Activated naive CD8-positive, alpha-beta T cell treated with anti-CD3 and anti-CD28 coated beads for 36 hours (primary cell): ENCODE measurements at regions not wholly inside any gene's neighbourhood (a gene's known extent, or its start where the extent isn't known, plus 50 kb on each side); places are given as distances from the start of the nearest gene placed in this dataset.
"Not testable (repeated sequence)": the region's sequence is repeated elsewhere in the genome, so short reads cannot be mapped to it uniquely, and the experiment has no call there.

Source experiments
- DNase-seq: peaks from one replicate; pipeline ENCODE4 v3.0.0; 2021
- H3K27ac Mint-ChIP-seq: one replicate; pipeline ENCODE4 v1.8.0; 2022; ENCODE audit warnings: mild to moderate bottlenecking, moderate library complexity, mixed read lengths
- H3K27me3 Mint-ChIP-seq: one replicate; pipeline ENCODE4 v1.8.0; 2022; ENCODE audit warnings: mild to moderate bottlenecking, mixed read lengths
- H3K36me3 Mint-ChIP-seq: one replicate; pipeline ENCODE4 v1.8.0; 2021; ENCODE audit warnings: mild to moderate bottlenecking, mixed read lengths
- H3K4me1 Mint-ChIP-seq: one replicate; pipeline ENCODE4 v1.8.0; 2021; ENCODE audit warnings: mixed read lengths
- H3K4me3 Mint-ChIP-seq: one replicate; pipeline ENCODE4 v1.8.0; 2022; ENCODE audit warnings: mild to moderate bottlenecking, moderate library complexity, mixed read lengths
- H3K9me3 Mint-ChIP-seq: one replicate; pipeline ENCODE4 v1.8.0; 2022; ENCODE audit warnings: mixed read lengths

- Mint-ChIP-seq H3K36me3 (no peaks in the 10 kb centered on the region), H3K27ac (no peak overlapping the region), H3K4me1 (no peaks in the 10 kb centered on the region), H3K27me3 (no peaks in the 10 kb centered on the region), H3K4me3 (no peak overlapping the region), H3K9me3 (peaks cover 2% of the 10 kb centered on the region)
- DNase-seq: no peak
These were observed 1071.9 kb upstream of the TMPRSS15 start for GRCh38 chr21:19475525-19475924.

- H3K4me3 Mint-ChIP-seq: no peak overlapping the region
- no peaks in the 10 kb centered on the region for H3K36me3 Mint-ChIP-seq
- no peak overlapping the region for H3K27ac Mint-ChIP-seq
- no peak for DNase-seq
- H3K9me3 Mint-ChIP-seq: no peaks in the 10 kb centered on the region
- no peaks in the 10 kb centered on the region for H3K4me1 Mint-ChIP-seq
- no peaks in the 10 kb centered on the region for H3K27me3 Mint-ChIP-seq
These were observed 1086.3 kb upstream of the TMPRSS15 start for GRCh38 chr21:19489930-19490329.

- Mint-ChIP-seq H3K27me3 (no peaks in the 10 kb centered on the region), H3K27ac (no peak overlapping the region), H3K4me3 (no peak overlapping the region), H3K9me3 (no peaks in the 10 kb centered on the region), H3K4me1 (no peaks in the 10 kb centered on the region), H3K36me3 (no peaks in the 10 kb centered on the region)
- DNase-seq: no peak
These were observed 1086.9 kb upstream of the TMPRSS15 start for GRCh38 chr21:19490481-19490880.

GRCh38 chr21:19493437-19494241 is 1090.1 kb upstream of the TMPRSS15 start:
- not testable (repeated sequence) for H3K27me3 Mint-ChIP-seq, H3K27ac Mint-ChIP-seq, H3K36me3 Mint-ChIP-seq, H3K4me3 Mint-ChIP-seq, H3K4me1 Mint-ChIP-seq, H3K9me3 Mint-ChIP-seq, DNase-seq

- no peak for DNase-seq
- Mint-ChIP-seq H3K36me3 (no peaks in the 10 kb centered on the region), H3K4me1 (no peaks in the 10 kb centered on the region)
These were observed 1097.5 kb upstream of the TMPRSS15 start for GRCh38 chr21:19501115-19501514.

GRCh38 chr21:19507682-19508260 is 1104.2 kb upstream of the TMPRSS15 start:
- Mint-ChIP-seq H3K9me3 (peaks cover 12% of the 10 kb centered on the region), H3K27me3 (no peaks in the 10 kb centered on the region), H3K27ac (no peak overlapping the region), H3K4me1 (no peaks in the 10 kb centered on the region), H3K36me3 (no peaks in the 10 kb centered on the region), H3K4me3 (no peak overlapping the region)
- DNase-seq: no peak

More at GRCh38 chr21:19501115-19501514, 1097.5 kb upstream of the TMPRSS15 start:
- no peaks in the 10 kb centered on the region for H3K27me3 Mint-ChIP-seq
- no peak overlapping the region for H3K27ac Mint-ChIP-seq
- H3K9me3 Mint-ChIP-seq: peaks cover 3% of the 10 kb centered on the region
- no peak overlapping the region for H3K4me3 Mint-ChIP-seq

GRCh38 chr21:19508442-19508841 is 1104.9 kb upstream of the TMPRSS15 start:
- H3K27ac Mint-ChIP-seq: no peak overlapping the region
- peaks cover 10% of the 10 kb centered on the region for H3K9me3 Mint-ChIP-seq
- no peaks in the 10 kb centered on the region for H3K36me3 Mint-ChIP-seq
- H3K4me1 Mint-ChIP-seq: no peaks in the 10 kb centered on the region
- no peak overlapping the region for H3K4me3 Mint-ChIP-seq
- no peak for DNase-seq
- H3K27me3 Mint-ChIP-seq: no peaks in the 10 kb centered on the region

GRCh38 chr21:19508844-19509243 is 1105.3 kb upstream of the TMPRSS15 start:
- DNase-seq: no peak
- Mint-ChIP-seq H3K4me3 (no peak overlapping the region), H3K27me3 (no peaks in the 10 kb centered on the region), H3K36me3 (no peaks in the 10 kb centered on the region), H3K4me1 (no peaks in the 10 kb centered on the region), H3K9me3 (peaks cover 10% of the 10 kb centered on the region), H3K27ac (no peak overlapping the region)

GRCh38 chr21:19510057-19510456 is 1106.5 kb upstream of the TMPRSS15 start:
- Mint-ChIP-seq H3K9me3 (peaks cover 11% of the 10 kb centered on the region), H3K27ac (no peak overlapping the region), H3K4me3 (no peak overlapping the region), H3K27me3 (no peaks in the 10 kb centered on the region), H3K4me1 (no peaks in the 10 kb centered on the region), H3K36me3 (no peaks in the 10 kb centered on the region)
- DNase-seq: no peak

GRCh38 chr21:19510653-19511052 is 1107.1 kb upstream of the TMPRSS15 start:
- Mint-ChIP-seq H3K36me3 (no peaks in the 10 kb centered on the region), H3K4me3 (no peak overlapping the region), H3K4me1 (no peaks in the 10 kb centered on the region), H3K27ac (no peak overlapping the region), H3K9me3 (peaks cover 12% of the 10 kb centered on the region), H3K27me3 (no peaks in the 10 kb centered on the region)
- DNase-seq: no peak

- H3K27me3 Mint-ChIP-seq: no peaks in the 10 kb centered on the region
- H3K4me3 Mint-ChIP-seq: no peak overlapping the region
- DNase-seq: no peak
- no peaks in the 10 kb centered on the region for H3K36me3 Mint-ChIP-seq
- H3K9me3 Mint-ChIP-seq: peaks cover 2% of the 10 kb centered on the region
- H3K4me1 Mint-ChIP-seq: no peaks in the 10 kb centered on the region
- no peak overlapping the region for H3K27ac Mint-ChIP-seq
These were observed 1118.8 kb upstream of the TMPRSS15 start for GRCh38 chr21:19522381-19522780.

GRCh38 chr21:19523061-19523460 is 1119.5 kb upstream of the TMPRSS15 start:
- peaks cover 2% of the 10 kb centered on the region for H3K9me3 Mint-ChIP-seq
- H3K27ac Mint-ChIP-seq: no peak overlapping the region

GRCh38 chr21:19523746-19524145 is 1120.2 kb upstream of the TMPRSS15 start:
- Mint-ChIP-seq H3K27me3 (no peaks in the 10 kb centered on the region), H3K4me3 (no peak overlapping the region), H3K36me3 (no peaks in the 10 kb centered on the region), H3K9me3 (peaks cover 2% of the 10 kb centered on the region), H3K27ac (no peak overlapping the region), H3K4me1 (no peaks in the 10 kb centered on the region)
- DNase-seq: no peak

More at GRCh38 chr21:19523061-19523460, 1119.5 kb upstream of the TMPRSS15 start:
- Mint-ChIP-seq H3K27me3 (no peaks in the 10 kb centered on the region), H3K4me3 (no peak overlapping the region), H3K36me3 (no peaks in the 10 kb centered on the region), H3K4me1 (no peaks in the 10 kb centered on the region)
- no peak for DNase-seq

GRCh38 chr21:19529031-19529430 is 1125.4 kb upstream of the TMPRSS15 start:
- H3K27me3 Mint-ChIP-seq: no peaks in the 10 kb centered on the region
- no peak for DNase-seq
- no peaks in the 10 kb centered on the region for H3K36me3 Mint-ChIP-seq
- H3K4me1 Mint-ChIP-seq: no peaks in the 10 kb centered on the region
- H3K9me3 Mint-ChIP-seq: peaks cover 2% of the 10 kb centered on the region
- H3K4me3 Mint-ChIP-seq: no peak overlapping the region
- H3K27ac Mint-ChIP-seq: no peak overlapping the region

- H3K4me1 Mint-ChIP-seq: no peaks in the 10 kb centered on the region
These were observed 1131.8 kb upstream of the TMPRSS15 start for GRCh38 chr21:19535356-19535755.

GRCh38 chr21:19537116-19537515 is 1133.5 kb upstream of the TMPRSS15 start:
- Mint-ChIP-seq H3K27me3 (no peaks in the 10 kb centered on the region), H3K27ac (no peak overlapping the region), H3K36me3 (no peaks in the 10 kb centered on the region), H3K9me3 (peaks cover 5% of the 10 kb centered on the region), H3K4me3 (no peak overlapping the region), H3K4me1 (no peaks in the 10 kb centered on the region)
- no peak for DNase-seq

More at GRCh38 chr21:19535356-19535755, 1131.8 kb upstream of the TMPRSS15 start:
- no peak overlapping the region for H3K4me3 Mint-ChIP-seq
- H3K9me3 Mint-ChIP-seq: peaks cover 7% of the 10 kb centered on the region
- H3K27ac Mint-ChIP-seq: no peak overlapping the region
- no peaks in the 10 kb centered on the region for H3K27me3 Mint-ChIP-seq
- DNase-seq: no peak
- no peaks in the 10 kb centered on the region for H3K36me3 Mint-ChIP-seq
